ENCODE measurements at regions not wholly inside any gene's neighbourhood (a gene's known extent, or its start where the extent isn't known, plus 50 kb on each side); places are given as distances from the start of the nearest gene placed in this dataset.

DNA sequence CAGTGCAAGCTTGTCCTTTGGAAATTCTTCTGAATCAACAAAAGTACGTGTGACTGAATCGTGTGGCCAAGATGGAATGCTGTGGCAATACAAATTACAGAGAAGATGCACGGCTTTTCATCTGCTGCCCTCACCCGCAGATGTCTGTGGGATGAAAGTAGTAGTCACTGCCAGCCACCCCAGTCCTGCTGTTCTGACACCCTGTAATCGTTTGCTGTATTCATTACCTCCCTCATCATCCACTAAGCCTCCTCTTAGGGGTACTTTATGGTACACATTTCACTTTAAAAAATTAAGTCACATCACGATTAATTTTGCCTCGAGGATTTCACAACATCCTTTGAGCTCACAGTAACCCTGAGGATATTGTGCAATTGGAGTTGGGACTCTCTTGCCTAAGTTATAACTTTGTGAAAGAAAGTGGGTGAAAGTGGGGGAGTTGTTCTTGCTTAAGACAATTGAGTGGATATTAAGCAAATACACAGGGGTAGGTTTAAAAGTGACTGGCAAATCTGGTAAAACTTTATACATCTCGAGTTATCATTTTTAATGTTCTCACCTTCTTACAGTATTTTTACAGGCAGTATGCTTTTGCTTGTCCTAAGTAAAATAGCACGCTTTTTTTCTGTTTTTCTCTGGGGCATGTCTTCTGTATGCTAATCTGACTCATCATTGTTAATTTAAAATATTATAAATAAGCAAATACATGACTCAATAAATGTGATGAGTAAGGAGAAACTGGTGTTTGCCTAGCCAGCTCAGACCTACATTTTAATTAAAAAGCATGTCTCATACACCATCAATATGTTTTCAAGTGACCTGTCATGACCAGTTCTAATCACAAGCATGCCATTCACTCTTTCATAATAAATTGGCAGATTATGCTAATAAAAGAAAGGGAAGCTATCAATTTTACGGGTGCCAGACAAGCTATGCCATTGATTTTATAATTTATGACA lies 680.9 kb downstream of the IRS1 start:
- H4K5ac ChIP-seq (ENCODE audit: insufficient read length, low read depth, low read length) = no peak overlapping the region
- no peak overlapping the region for H3K4ac ChIP-seq (ENCODE audit: low read depth, low read length)
- H3K4me2 ChIP-seq (ENCODE audit: insufficient read depth, insufficient read length, low read length) = no peak overlapping the region
- WGBS (ENCODE audit: extremely low coverage, insufficient read length, low lambda C conversion rate) = no CpG with 5 or more reads among the region's 10 CpGs
- Mint-ChIP-seq H3K4me3 (no peak overlapping the region), H3K27me3 (ENCODE audit: low read depth) (no peaks in the 10 kb centered on the region), H3K27ac (no peak overlapping the region; a peak in 1 of 7 replicates), H3K9me3 (peaks cover 2 to 4% of the 10 kb centered on the region in 2 experiments; a peak in 3 of 5 replicates), H3K36me3 (ENCODE audit: insufficient read depth in 1 of 3, low read depth in 3 of 3) (peaks cover 0 to 7% (median 6%) of the 10 kb centered on the region in 3 experiments; a peak in 5 of 7 replicates), H3K4me1 (peaks cover 51 to 54% of the 10 kb centered on the region in 2 experiments)
- H2BK20ac ChIP-seq (ENCODE audit: low read depth, low read length, poor library complexity, severe bottlenecking) = no peak overlapping the region
- H2AFZ ChIP-seq (ENCODE audit: low read length) = no peak overlapping the region
- no peak overlapping the region for H3K56ac ChIP-seq (ENCODE audit: insufficient read length, low read depth, low read length)
- H3K27ac ChIP-seq (ENCODE audit: insufficient read length, low read depth, low read length) = no peak overlapping the region
- TF ChIP-seq CTCF (conservative IDR thresholded peaks at IDR 0.05) = no peak
- H3K27me3 ChIP-seq (ENCODE audit: insufficient read depth, low read length) = no peaks in the 10 kb centered on the region
- H3K18ac ChIP-seq (ENCODE audit: insufficient read length, low read depth, low read length) = no peak overlapping the region
- H2BK12ac ChIP-seq (ENCODE audit: insufficient read length, low read depth, low read length) = no peak overlapping the region
- no peaks in the 10 kb centered on the region for H4K20me1 ChIP-seq (ENCODE audit: control insufficient read depth, insufficient read depth, insufficient read length)
- peaks cover 2% of the 10 kb centered on the region; the same call in 1 of the 2 replicates for H3K4me1 ChIP-seq (ENCODE audit: insufficient read depth, low read length)
- no peak overlapping the region for H4K91ac ChIP-seq (ENCODE audit: insufficient read length, low read depth, low read length)
- no peaks in the 10 kb centered on the region for H3K79me2 ChIP-seq (ENCODE audit: insufficient read depth, low read length)
- no peak overlapping the region for H3K9ac ChIP-seq (ENCODE audit: extremely low read depth, insufficient read length, low read length)
- no peak overlapping the region for H4K8ac ChIP-seq (replicated peaks; ENCODE audit: insufficient read length, low read depth, low read length)
- no peak overlapping the region for H2BK120ac ChIP-seq (ENCODE audit: low read depth, low read length, poor library complexity, severe bottlenecking)
- no peaks in the 10 kb centered on the region for H3K9me3 ChIP-seq (ENCODE audit: control insufficient read depth, low read depth, low read length)
- no peak overlapping the region for H3T11ph ChIP-seq (ENCODE audit: low read length)
- H3K14ac ChIP-seq (ENCODE audit: insufficient read depth, low read length) = no peak overlapping the region
- no peak overlapping the region for H2AK5ac ChIP-seq (ENCODE audit: insufficient read length, low read length)
- no peak overlapping the region for H2BK5ac ChIP-seq (ENCODE audit: insufficient read length, low read length)
- H2BK15ac ChIP-seq (ENCODE audit: low read depth, low read length) = no peak overlapping the region
- DNase-seq = no peak
- H3K79me1 ChIP-seq (ENCODE audit: insufficient read depth, low read depth, low read length, poor library complexity, severe bottlenecking) = no peaks in the 10 kb centered on the region
- H3K23ac ChIP-seq (ENCODE audit: insufficient read length, low read depth, low read length) = no peak overlapping the region
- no peaks in the 10 kb centered on the region for H3K23me2 ChIP-seq (ENCODE audit: insufficient read length, low read depth, low read length, poor library complexity, severe bottlenecking)

Data from H9 (cell line).